ENCODE measurements at regions not wholly inside any gene's neighbourhood (a gene's known extent, or its start where the extent isn't known, plus 50 kb on each side); places are given as distances from the start of the nearest gene placed in this dataset.

- WGBS, 2 donors: 70 to 75% methylated on average over 4 of the region's 4 CpGs
- intact Hi-C loops (cut with DNase I): no loop called here
- Histone ChIP-seq H3K36me3 (no peaks in the 10 kb centered on the region), H3K27me3 (no peaks in the 10 kb centered on the region), H3K9me3 (no peaks in the 10 kb centered on the region), H3K27ac (no peak overlapping the region), H3K4me1 (no peaks in the 10 kb centered on the region), H3K4me3 (replicated peaks in 1 of 3) (no peak overlapping the region)
- no peak for DNase-seq
- TF ChIP-seq, protein P1, sequence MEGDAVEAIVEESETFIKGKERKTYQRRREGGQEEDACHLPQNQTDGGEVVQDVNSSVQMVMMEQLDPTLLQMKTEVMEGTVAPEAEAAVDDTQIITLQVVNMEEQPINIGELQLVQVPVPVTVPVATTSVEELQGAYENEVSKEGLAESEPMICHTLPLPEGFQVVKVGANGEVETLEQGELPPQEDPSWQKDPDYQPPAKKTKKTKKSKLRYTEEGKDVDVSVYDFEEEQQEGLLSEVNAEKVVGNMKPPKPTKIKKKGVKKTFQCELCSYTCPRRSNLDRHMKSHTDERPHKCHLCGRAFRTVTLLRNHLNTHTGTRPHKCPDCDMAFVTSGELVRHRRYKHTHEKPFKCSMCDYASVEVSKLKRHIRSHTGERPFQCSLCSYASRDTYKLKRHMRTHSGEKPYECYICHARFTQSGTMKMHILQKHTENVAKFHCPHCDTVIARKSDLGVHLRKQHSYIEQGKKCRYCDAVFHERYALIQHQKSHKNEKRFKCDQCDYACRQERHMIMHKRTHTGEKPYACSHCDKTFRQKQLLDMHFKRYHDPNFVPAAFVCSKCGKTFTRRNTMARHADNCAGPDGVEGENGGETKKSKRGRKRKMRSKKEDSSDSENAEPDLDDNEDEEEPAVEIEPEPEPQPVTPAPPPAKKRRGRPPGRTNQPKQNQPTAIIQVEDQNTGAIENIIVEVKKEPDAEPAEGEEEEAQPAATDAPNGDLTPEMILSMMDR (IDR thresholded peaks at IDR 0.05): no peak
- TF ChIP-seq POLR2A (IDR thresholded peaks at IDR 0.05): no peak
Observed at GRCh38 chr2:145547620-145548019, 1027.7 kb upstream of the ZEB2 start.

DNA sequence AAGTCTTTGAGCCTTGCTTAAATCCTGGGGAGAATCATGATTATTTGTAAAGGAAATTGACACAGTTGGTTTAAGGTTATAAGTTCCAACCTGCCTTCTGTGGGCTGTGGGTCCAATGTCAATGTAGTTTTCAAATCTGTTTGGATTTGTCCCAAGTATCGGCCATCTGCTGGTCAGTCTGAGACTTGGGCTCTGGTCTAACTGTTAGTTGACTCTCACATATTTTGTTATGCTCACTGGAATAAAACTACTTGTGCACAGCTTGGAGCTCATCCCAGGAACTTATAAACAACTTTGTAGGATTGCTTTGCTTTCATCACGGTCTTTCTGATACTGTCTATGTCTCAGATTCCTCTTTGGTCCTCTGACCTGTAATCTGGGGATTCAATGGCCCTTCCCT, 1026.2 kb upstream of the ZEB2 start:
- intact Hi-C loops (cut with DNase I): no loop called here
- Histone ChIP-seq H3K36me3 (no peaks in the 10 kb centered on the region), H3K9me3 (no peaks in the 10 kb centered on the region), H3K27ac (no peak overlapping the region), H3K4me1 (no peaks in the 10 kb centered on the region), H3K27me3 (no peaks in the 10 kb centered on the region), H3K4me3 (replicated peaks in 1 of 3) (no peak overlapping the region)
- no peak for DNase-seq
- no peak for TF ChIP-seq POLR2A (IDR thresholded peaks at IDR 0.05)
- TF ChIP-seq, protein P1 (IDR thresholded peaks at IDR 0.05): no peak
- WGBS, 2 donors: 91 to 95% methylated on average over 2 of the region's 2 CpGs

GRCh38 chr2:145543856-145544255, 1023.9 kb upstream of the ZEB2 start:
- no peak overlapping the region for H3K4me3 ChIP-seq (replicated peaks in 1 of 3)
- no peaks in the 10 kb centered on the region for H3K9me3 ChIP-seq
- H3K36me3 ChIP-seq: no peaks in the 10 kb centered on the region
- intact Hi-C loops (cut with DNase I): no loop called here
- DNase-seq: no peak
- H3K27me3 ChIP-seq: no peaks in the 10 kb centered on the region
- TF ChIP-seq, protein P1 (IDR thresholded peaks at IDR 0.05): no peak
- no peak overlapping the region for H3K27ac ChIP-seq
- 69 to 81% methylated on average over 5 of the region's 5 CpGs for WGBS, 2 donors
- no peaks in the 10 kb centered on the region for H3K4me1 ChIP-seq

- Histone ChIP-seq H3K36me3 (no peaks in the 10 kb centered on the region), H3K27me3 (no peaks in the 10 kb centered on the region), H3K9me3 (no peaks in the 10 kb centered on the region), H3K4me3 (replicated peaks in 1 of 3) (no peak overlapping the region), H3K27ac (no peak overlapping the region), H3K4me1 (no peaks in the 10 kb centered on the region)
- intact Hi-C loops (cut with DNase I): no loop called here
- 83 to 90% methylated on average over 2 of the region's 2 CpGs for WGBS, 2 donors
- no peak for TF ChIP-seq POLR2A (IDR thresholded peaks at IDR 0.05)
- TF ChIP-seq, protein P1 (IDR thresholded peaks at IDR 0.05): no peak
- DNase-seq: no peak
Observed at GRCh38 chr2:145543155-145543554, 1023.2 kb upstream of the ZEB2 start.

- no peaks in the 10 kb centered on the region for H3K27me3 ChIP-seq
- intact Hi-C loops (cut with DNase I): no loop called here
- H3K4me3 ChIP-seq (replicated peaks in 1 of 3): no peak overlapping the region
- H3K36me3 ChIP-seq: no peaks in the 10 kb centered on the region
- TF ChIP-seq, protein P1 (IDR thresholded peaks at IDR 0.05): no peak
- TF ChIP-seq POLR2A (IDR thresholded peaks at IDR 0.05): no peak
- no peaks in the 10 kb centered on the region for H3K4me1 ChIP-seq
- no peak for DNase-seq
- H3K9me3 ChIP-seq: no peaks in the 10 kb centered on the region
- H3K27ac ChIP-seq: no peak overlapping the region
- WGBS, 2 donors: 95 to 97% methylated on average over 2 of the region's 2 CpGs
Observed at GRCh38 chr2:145541028-145541427, 1021.1 kb upstream of the ZEB2 start.
